ENCODE measurements at regions not wholly inside any gene's neighbourhood (a gene's known extent, or its start where the extent isn't known, plus 50 kb on each side); places are given as distances from the start of the nearest gene placed in this dataset.

DNA sequence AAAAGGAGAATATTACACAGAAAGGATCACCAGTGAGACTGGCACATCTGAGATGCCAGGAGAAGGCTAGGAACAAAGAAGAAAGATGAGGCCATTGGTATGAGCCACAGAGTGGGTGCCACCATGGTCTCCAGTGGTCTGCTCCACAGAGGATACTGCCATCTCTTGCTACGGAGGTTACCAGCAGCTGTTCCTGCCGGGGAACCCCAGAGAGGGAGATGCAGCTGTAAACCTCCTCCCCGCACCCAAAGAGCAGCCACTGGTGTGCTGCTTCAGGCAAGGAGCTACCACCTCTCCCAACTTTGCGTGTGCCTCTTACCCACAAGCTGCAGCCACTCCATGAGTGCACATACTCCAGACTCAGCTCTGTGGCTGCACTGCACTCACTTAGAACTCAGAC is 201.5 kb upstream of the RTL1 start:
- TF ChIP-seq POLR2A (IDR thresholded peaks at IDR 0.05; ENCODE audit: low read length) (no peak), GATA1 (IDR thresholded peaks at IDR 0.05; ENCODE audit: low read depth, low read length) (no peak)
